Activated T-cell treated with anti-CD3 and anti-CD28 coated beads, Interleukin-2, amount 50 U/mL, for 4 hours (primary cell): ENCODE measurements at regions not wholly inside any gene's neighbourhood (a gene's known extent, or its start where the extent isn't known, plus 50 kb on each side); places are given as distances from the start of the nearest gene placed in this dataset.

Experiments
- ATAC-seq, 2 donors: fragments of 200-7000 bp; cut with Tn5 transposase; one replicate each; pipeline ENCODE4 v1.10.0; 2021
- DNase-seq: peaks from one replicate; pipeline ENCODE4 v3.0.0-alpha.2; 2020
- H3K27me3 Mint-ChIP-seq: one replicate; pipeline ENCODE4 v1.8.0; 2021; ENCODE audit warnings: low read depth, mixed read lengths
- H3K36me3 Mint-ChIP-seq: one replicate; pipeline ENCODE4 v1.8.0; 2022; ENCODE audit warnings: mixed read lengths; ENCODE audit not compliant: insufficient read depth
- H3K4me1 Mint-ChIP-seq: one replicate; pipeline ENCODE4 v1.8.0; 2021; ENCODE audit warnings: low read depth, mixed read lengths
- H3K4me3 Mint-ChIP-seq: one replicate; pipeline ENCODE4 v1.8.0; 2021; ENCODE audit warnings: mild to moderate bottlenecking, moderate library complexity, mixed read lengths
- H3K9me3 Mint-ChIP-seq: one replicate; pipeline ENCODE4 v1.8.0; 2021; ENCODE audit warnings: mixed read lengths

DNA sequence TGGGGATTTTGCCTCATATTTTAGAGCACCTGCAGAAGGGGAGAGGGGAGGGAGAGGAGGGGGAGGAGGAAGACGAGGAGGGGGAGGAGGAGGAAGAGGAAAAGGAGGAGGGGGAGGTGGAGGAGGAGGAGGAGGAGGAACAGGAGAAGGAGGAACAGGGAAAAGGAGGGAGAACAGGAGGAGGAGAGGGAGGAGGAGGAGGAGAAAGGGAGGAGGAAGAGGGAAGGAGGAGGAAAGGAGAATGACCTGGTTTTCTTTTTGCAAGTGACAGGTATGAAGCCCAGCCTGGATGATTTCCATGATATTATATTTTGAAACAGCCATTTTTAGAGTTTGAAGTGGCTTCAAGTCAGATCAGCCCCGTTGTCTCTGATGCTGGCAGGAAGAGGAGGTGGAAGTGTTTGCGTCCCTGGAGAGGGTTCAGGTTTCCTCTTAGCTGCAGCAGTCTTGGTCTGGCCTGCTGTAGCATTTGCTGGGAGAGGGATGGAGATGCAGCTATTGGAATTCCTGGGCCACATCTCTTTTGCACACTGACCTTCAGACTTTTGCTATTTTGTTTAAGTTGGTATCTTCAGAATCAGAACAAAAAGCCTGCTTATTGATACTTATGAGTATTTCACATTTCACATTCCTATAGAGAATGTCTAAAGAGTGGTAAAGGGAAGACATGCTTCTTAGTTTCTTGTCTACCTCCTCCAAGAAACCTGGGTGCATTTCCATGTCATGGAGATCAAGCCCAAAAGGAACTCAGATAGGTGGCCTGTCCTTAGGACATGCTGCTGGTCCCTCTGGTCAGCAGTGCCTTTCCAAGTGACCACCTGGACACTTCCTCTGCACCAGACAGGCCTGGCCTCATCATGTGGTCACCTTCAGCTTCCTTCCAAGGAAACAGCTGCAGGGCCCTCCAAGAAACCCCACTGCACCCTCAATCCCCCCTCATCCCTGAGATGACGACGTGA is 54.3 kb upstream of the IYD start:
- no peaks in the 10 kb centered on the region for H3K9me3 Mint-ChIP-seq
- peaks cover 3% of the 10 kb centered on the region for H3K4me1 Mint-ChIP-seq
- H3K27me3 Mint-ChIP-seq = peaks cover 12% of the 10 kb centered on the region
- DNase-seq (no peak), ATAC-seq (no peak)
- no peaks in the 10 kb centered on the region for H3K36me3 Mint-ChIP-seq
- H3K4me3 Mint-ChIP-seq = no peak overlapping the region

DNA sequence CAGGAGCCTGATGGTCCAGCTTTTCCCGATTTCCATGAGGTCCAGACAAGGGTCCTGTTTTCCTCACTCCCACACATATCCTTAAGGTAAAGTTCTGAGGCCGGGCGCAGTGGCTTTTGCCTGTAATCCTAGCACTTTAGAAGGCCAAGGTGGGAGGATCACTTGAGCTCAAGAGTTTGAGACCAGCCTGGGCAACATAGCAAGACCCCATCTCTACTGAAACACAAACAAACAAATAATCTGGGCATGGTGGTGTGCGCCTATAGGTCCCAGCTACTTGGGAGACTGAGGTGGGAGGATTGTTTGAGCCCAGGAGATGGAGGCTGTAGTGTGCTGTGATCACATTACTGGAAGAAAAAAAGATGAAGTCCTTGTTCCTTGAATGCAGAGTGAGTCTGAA is 53.2 kb upstream of the IYD start:
- Mint-ChIP-seq H3K4me1 (no peaks in the 10 kb centered on the region), H3K36me3 (no peaks in the 10 kb centered on the region), H3K27me3 (peaks cover 12% of the 10 kb centered on the region), H3K4me3 (no peak overlapping the region), H3K9me3 (no peaks in the 10 kb centered on the region)
- ATAC-seq (no peak), DNase-seq (no peak)

DNA sequence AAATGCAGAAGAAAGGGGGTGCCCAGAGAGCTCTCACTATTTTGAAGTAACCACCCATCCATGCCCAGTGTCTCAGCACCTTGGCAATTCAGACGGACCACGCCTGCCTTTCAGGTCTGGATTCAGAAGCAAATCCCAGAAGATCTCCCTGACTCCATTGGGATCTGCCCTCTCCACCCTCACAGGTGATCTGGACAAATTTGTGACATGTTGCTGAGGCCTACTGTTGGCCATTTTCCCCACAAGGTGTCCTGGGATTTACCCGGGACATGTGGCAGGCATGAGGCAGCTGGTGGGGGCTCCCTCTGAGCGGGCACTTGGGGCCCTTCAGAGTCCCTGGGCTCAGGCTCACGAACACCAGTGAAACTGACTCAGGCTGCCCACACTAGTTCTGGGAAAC is 51.9 kb upstream of the IYD start:
- no peaks in the 10 kb centered on the region for H3K4me1 Mint-ChIP-seq
- no peak overlapping the region for H3K4me3 Mint-ChIP-seq
- H3K27me3 Mint-ChIP-seq = peaks cover 12% of the 10 kb centered on the region
- DNase-seq = no peak
- no peaks in the 10 kb centered on the region for H3K36me3 Mint-ChIP-seq
- no peak for ATAC-seq
- no peaks in the 10 kb centered on the region for H3K9me3 Mint-ChIP-seq
